ENCODE measurements at regions not wholly inside any gene's neighbourhood (a gene's known extent, or its start where the extent isn't known, plus 50 kb on each side); places are given as distances from the start of the nearest gene placed in this dataset.

GRCh38 chr3:178381971-178382448 is 154.2 kb upstream of the KCNMB2 start:
- TF ChIP-seq CTCF (IDR thresholded peaks at IDR 0.05) (no peak), POLR2A (IDR thresholded peaks at IDR 0.05) (no peak)

All from thyroid gland (tissue), 4 donors.